HCT116 (cell line): ENCODE measurements at regions not wholly inside any gene's neighbourhood (a gene's known extent, or its start where the extent isn't known, plus 50 kb on each side); places are given as distances from the start of the nearest gene placed in this dataset.
A peak's percentile ranks its signal among the peaks of the same experiment; 100 is the strongest.

ENCODE experiments used
- CTCF ChIP-seq, 3 experiments: fragments of 200-600 bp in 1 of 3; sonication (generic) in 1 of 3; IDR thresholded peaks in 2 of 3; conservative IDR thresholded peaks in 1 of 3; 2 replicates each; pipeline ENCODE4 v1.5.1; 2012 to 2017; ENCODE audit warnings: low read depth in 2 of 3, low read length in 2 of 3, antibody characterized with exemption in 1 of 3, borderline replicate concordance in 1 of 3, control low read depth in 1 of 3, mild to moderate bottlenecking in 1 of 3, mixed read lengths in 1 of 3, mixed run types in 1 of 3, moderate library complexity in 1 of 3; ENCODE audit not compliant: insufficient read depth in 1 of 3
- EZH2 ChIP-seq: fragments of 200-600 bp; sonication (generic); IDR thresholded peaks from 2 replicates; pipeline ENCODE4 v1.6.1; 2017; ENCODE audit warnings: antibody characterized with exemption, mixed run types
- FOSL1 ChIP-seq: IDR thresholded peaks from 2 replicates; pipeline ENCODE4 v1.6.1; 2012; ENCODE audit warnings: low read depth
- POLR2A ChIP-seq: IDR thresholded peaks from 2 replicates; pipeline ENCODE4 v1.7.0; 2011; ENCODE audit warnings: borderline replicate concordance; ENCODE audit not compliant: insufficient read depth, insufficient read length; ENCODE audit errors: extremely low read depth
- POLR2AphosphoS5 ChIP-seq: IDR thresholded peaks from 2 replicates; pipeline ENCODE4 v1.6.1; 2011; ENCODE audit warnings: mild to moderate bottlenecking, low read depth, low read length, moderate library complexity
- SP1 ChIP-seq: IDR thresholded peaks from 2 replicates; pipeline ENCODE4 v1.6.1; 2012; ENCODE audit warnings: low read depth
- YY1 ChIP-seq: IDR thresholded peaks from 2 replicates; pipeline ENCODE4 v1.6.1; 2011; ENCODE audit warnings: low read length, low read depth, moderate library complexity, mild to moderate bottlenecking; ENCODE audit not compliant: insufficient replicate concordance; ENCODE audit errors: extremely low read depth
- ZNF274 ChIP-seq: fragments of 200-500 bp; sonication (Bioruptor generic); IDR thresholded peaks from 2 replicates; pipeline ENCODE4 v1.6.1; 2014; ENCODE audit warnings: mild to moderate bottlenecking, low read depth, low read length, inconsistent platforms

GRCh38 chr2:239763433-239764097, 261.6 kb downstream of the NDUFA10 start:
- TF ChIP-seq CTCF (IDR thresholded peaks at IDR 0.05 in 2 of 3, conservative IDR thresholded peaks at IDR 0.05 in 1 of 3; ENCODE audit: borderline replicate concordance in 1 of 3, insufficient read depth in 1 of 3, low read depth in 2 of 3, low read length in 2 of 3) (peak; percentile 12 to 43 (median 30); a peak in 2 of 6 replicates), POLR2AphosphoS5 (no peak), YY1 (no peak), EZH2 (no peak), FOSL1 (no peak), ZNF274 (no peak), POLR2A (no peak), SP1 (no peak)
